ENCODE measurements at regions not wholly inside any gene's neighbourhood (a gene's known extent, or its start where the extent isn't known, plus 50 kb on each side); places are given as distances from the start of the nearest gene placed in this dataset.

- no peak for DNase-seq (ENCODE audit: low spot score)
- Histone ChIP-seq H3K4me3 (ENCODE audit: low read depth, low read length, poor library complexity, severe bottlenecking) (no peak overlapping the region), H3K9me3 (ENCODE audit: low read length) (no peaks in the 10 kb centered on the region), H3K4me2 (ENCODE audit: low read length) (no peak overlapping the region), H3K36me3 (ENCODE audit: insufficient read depth, low read length) (no peaks in the 10 kb centered on the region), H3K4me1 (ENCODE audit: insufficient read depth, low read length, poor library complexity, severe bottlenecking) (no peaks in the 10 kb centered on the region), H3K79me2 (ENCODE audit: insufficient read depth, low read depth, low read length) (no peaks in the 10 kb centered on the region), H3K9me2 (ENCODE audit: insufficient read depth, low read length) (no peaks in the 10 kb centered on the region), H4K20me1 (ENCODE audit: insufficient read depth, low read length) (no peaks in the 10 kb centered on the region), H2AFZ (ENCODE audit: low read length) (no peak overlapping the region), H3K27ac (ENCODE audit: low read depth, low read length, poor library complexity, severe bottlenecking) (no peak overlapping the region)
- ChIA-PET POLR2A (no interaction called here), CTCF (ENCODE audit: unreplicated experiment) (no interaction called here)
- intact Hi-C loops (cut with micrococcal nuclease; ENCODE audit: unreplicated experiment) = no loop called here
- no TSS peak for BruUV-seq (replicated peaks)
- TF ChIP-seq EZH2phosphoT487 (IDR thresholded peaks at IDR 0.05; ENCODE audit: borderline replicate concordance, low read depth, low read length) (no peak), CTCF (conservative IDR thresholded peaks at IDR 0.05; ENCODE audit: low read length) (no peak)
Observed at GRCh38 chr6:33896391-33897188, 92.8 kb upstream of the MLN start.

- H3K9me2 ChIP-seq (ENCODE audit: insufficient read depth, low read length) = no peaks in the 10 kb centered on the region
- BruUV-seq (replicated peaks) = no TSS peak
- H3K9me3 ChIP-seq (ENCODE audit: low read length) = no peaks in the 10 kb centered on the region
- no peak overlapping the region for H3K4me3 ChIP-seq (ENCODE audit: low read depth, low read length, poor library complexity, severe bottlenecking)
- H3K79me2 ChIP-seq (ENCODE audit: insufficient read depth, low read depth, low read length) = no peaks in the 10 kb centered on the region
- ChIA-PET CTCF (ENCODE audit: unreplicated experiment) (no interaction called here), POLR2A (no interaction called here)
- TF ChIP-seq CTCF (conservative IDR thresholded peaks at IDR 0.05; ENCODE audit: low read length) (no peak), EZH2phosphoT487 (IDR thresholded peaks at IDR 0.05; ENCODE audit: borderline replicate concordance, low read depth, low read length) (no peak)
- no peaks in the 10 kb centered on the region for H4K20me1 ChIP-seq (ENCODE audit: insufficient read depth, low read length)
- H3K4me2 ChIP-seq (ENCODE audit: low read length) = no peak overlapping the region
- no peak for DNase-seq (ENCODE audit: low spot score)
- no peaks in the 10 kb centered on the region for H3K4me1 ChIP-seq (ENCODE audit: insufficient read depth, low read length, poor library complexity, severe bottlenecking)
- intact Hi-C loops (cut with micrococcal nuclease; ENCODE audit: unreplicated experiment) = no loop called here
- H3K36me3 ChIP-seq (ENCODE audit: insufficient read depth, low read length) = no peaks in the 10 kb centered on the region
- no peak overlapping the region for H2AFZ ChIP-seq (ENCODE audit: low read length)
- H3K27ac ChIP-seq (ENCODE audit: low read depth, low read length, poor library complexity, severe bottlenecking) = no peak overlapping the region
Observed at GRCh38 chr6:33895988-33896387, 92.2 kb upstream of the MLN start.

- BruUV-seq (replicated peaks) = no TSS peak
- Histone ChIP-seq H3K79me2 (ENCODE audit: insufficient read depth, low read depth, low read length) (no peaks in the 10 kb centered on the region), H2AFZ (ENCODE audit: low read length) (no peak overlapping the region), H3K4me1 (ENCODE audit: insufficient read depth, low read length, poor library complexity, severe bottlenecking) (no peaks in the 10 kb centered on the region), H3K9me3 (ENCODE audit: low read length) (no peaks in the 10 kb centered on the region), H4K20me1 (ENCODE audit: insufficient read depth, low read length) (no peaks in the 10 kb centered on the region), H3K36me3 (ENCODE audit: insufficient read depth, low read length) (no peaks in the 10 kb centered on the region), H3K27ac (ENCODE audit: low read depth, low read length, poor library complexity, severe bottlenecking) (no peak overlapping the region), H3K4me2 (ENCODE audit: low read length) (no peak overlapping the region), H3K9me2 (ENCODE audit: insufficient read depth, low read length) (no peaks in the 10 kb centered on the region), H3K4me3 (ENCODE audit: low read depth, low read length, poor library complexity, severe bottlenecking) (no peak overlapping the region)
- DNase-seq (ENCODE audit: low spot score) = no peak
- ChIA-PET CTCF (ENCODE audit: unreplicated experiment) (no interaction called here), POLR2A (no interaction called here)
- intact Hi-C loops (cut with micrococcal nuclease; ENCODE audit: unreplicated experiment) = no loop called here
- no peak for TF ChIP-seq EZH2phosphoT487 (IDR thresholded peaks at IDR 0.05; ENCODE audit: borderline replicate concordance, low read depth, low read length)
- no peak for TF ChIP-seq CTCF (conservative IDR thresholded peaks at IDR 0.05; ENCODE audit: low read length)
Observed at GRCh38 chr6:33895296-33895695, 91.5 kb upstream of the MLN start.
